Activated T-cell treated with anti-CD3 and anti-CD28 coated beads, Interleukin-2, amount 50 U/mL, for 24 hours (primary cell): ENCODE measurements at regions not wholly inside any gene's neighbourhood (a gene's known extent, or its start where the extent isn't known, plus 50 kb on each side); places are given as distances from the start of the nearest gene placed in this dataset.
"Not testable (repeated sequence)": the region's sequence is repeated elsewhere in the genome, so short reads cannot be mapped to it uniquely, and the experiment has no call there.

ENCODE experiments used
- DNase-seq: peaks from one replicate; pipeline ENCODE4 v3.0.0-alpha.2; 2020
- H3K27ac Mint-ChIP-seq: 2 replicates; pipeline ENCODE4 v1.8.0; 2020; ENCODE audit warnings: mild to moderate bottlenecking, mixed read lengths
- H3K27me3 Mint-ChIP-seq: 2 replicates; pipeline ENCODE4 v1.8.0; 2020; ENCODE audit warnings: mixed read lengths
- H3K36me3 Mint-ChIP-seq: 2 replicates; pipeline ENCODE4 v1.8.0; 2020; ENCODE audit warnings: low read depth, mixed read lengths
- H3K4me1 Mint-ChIP-seq: 2 replicates; pipeline ENCODE4 v1.8.0; 2020; ENCODE audit warnings: low read depth, mixed read lengths
- H3K4me3 Mint-ChIP-seq: 2 replicates; pipeline ENCODE4 v1.8.0; 2020; ENCODE audit warnings: mild to moderate bottlenecking, moderate library complexity, mixed read lengths
- H3K9me3 Mint-ChIP-seq: 2 replicates; pipeline ENCODE4 v1.8.0; 2020; ENCODE audit warnings: mixed read lengths

DNA sequence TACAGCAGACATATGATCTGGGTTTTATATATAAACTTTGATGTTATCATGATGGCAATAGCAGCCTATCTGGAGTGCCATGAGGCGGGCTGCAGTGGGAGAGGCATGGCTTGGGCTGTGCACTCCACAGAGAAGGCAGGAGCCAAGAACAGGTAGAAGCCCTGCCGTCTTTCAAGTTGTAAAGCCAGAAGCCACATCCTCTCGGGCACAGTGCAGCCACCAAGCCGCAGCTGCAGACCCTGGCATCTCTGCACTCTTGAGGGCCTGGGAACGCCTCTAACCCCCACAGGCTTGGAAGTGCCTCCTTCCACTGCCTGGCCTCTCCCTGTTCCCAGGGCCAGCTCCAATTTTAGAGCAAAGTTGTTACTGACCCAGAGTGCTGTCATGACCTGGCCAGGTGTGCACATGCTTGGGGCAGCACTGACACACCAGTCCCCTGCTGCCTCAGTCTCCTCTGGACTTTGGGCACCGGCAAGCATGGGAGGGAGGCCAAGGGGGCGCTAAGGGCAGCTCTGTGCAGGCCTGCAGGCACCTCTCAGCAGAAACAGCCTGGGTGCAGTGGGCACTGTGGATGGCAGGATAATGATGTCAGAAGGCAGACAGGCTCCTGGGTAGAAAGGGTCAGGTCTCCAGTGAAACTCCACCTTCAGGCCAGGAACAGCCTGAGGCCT, 1619.8 kb upstream of the PRMT6 start:
- DNase-seq: no peak
- Mint-ChIP-seq H3K36me3 (no peaks in the 10 kb centered on the region), H3K4me3 (no peak overlapping the region), H3K27me3 (no peaks in the 10 kb centered on the region), H3K9me3 (peaks cover 22% of the 10 kb centered on the region), H3K4me1 (no peaks in the 10 kb centered on the region), H3K27ac (no peak overlapping the region)

DNA sequence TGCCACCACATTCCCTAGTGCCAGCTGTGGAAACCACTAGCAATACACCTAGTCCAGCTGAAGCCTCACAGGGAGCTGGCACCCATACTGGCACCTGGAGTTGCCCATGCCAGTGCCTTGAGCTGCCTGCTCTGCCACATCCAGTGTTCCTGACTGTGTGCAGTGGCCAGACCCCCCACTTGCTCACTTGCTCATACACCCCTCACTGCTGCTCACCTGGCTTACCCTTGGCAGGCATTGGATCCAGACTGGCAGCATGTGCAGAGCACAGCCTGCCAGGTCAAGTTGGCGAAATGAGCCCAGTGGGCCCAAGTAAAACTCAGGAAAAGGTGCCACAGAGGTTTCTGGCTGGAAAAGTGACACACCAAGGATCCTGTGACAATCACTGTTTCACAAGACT, 1618.6 kb upstream of the PRMT6 start:
- Mint-ChIP-seq H3K4me1 (no peaks in the 10 kb centered on the region), H3K9me3 (peaks cover 22% of the 10 kb centered on the region), H3K27ac (no peak overlapping the region), H3K4me3 (no peak overlapping the region), H3K36me3 (no peaks in the 10 kb centered on the region), H3K27me3 (no peaks in the 10 kb centered on the region)
- no peak for DNase-seq

DNA sequence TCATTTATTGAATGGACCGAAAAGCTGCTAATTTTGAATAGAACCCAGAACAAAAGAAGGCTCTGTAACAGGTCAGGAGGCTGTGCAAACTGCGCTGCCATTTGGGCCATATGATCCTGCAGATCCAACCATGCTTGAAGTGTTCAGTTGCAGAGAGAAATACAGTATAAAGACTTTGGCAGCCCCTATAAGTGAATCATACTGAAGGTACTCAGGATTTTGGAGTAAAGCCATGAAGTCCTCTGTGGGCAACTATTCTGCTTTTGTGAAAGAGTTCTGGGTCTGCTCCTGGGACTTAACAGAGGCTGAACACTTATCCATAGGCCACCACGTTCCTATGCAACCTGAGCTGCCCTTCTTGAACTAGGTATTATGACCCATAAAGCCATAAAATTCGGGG, 1613.6 kb upstream of the PRMT6 start:
- no peak for DNase-seq
- Mint-ChIP-seq H3K4me3 (no peak overlapping the region), H3K27ac (no peak overlapping the region), H3K36me3 (no peaks in the 10 kb centered on the region), H3K27me3 (no peaks in the 10 kb centered on the region), H3K4me1 (no peaks in the 10 kb centered on the region), H3K9me3 (peaks cover 30% of the 10 kb centered on the region)

DNA sequence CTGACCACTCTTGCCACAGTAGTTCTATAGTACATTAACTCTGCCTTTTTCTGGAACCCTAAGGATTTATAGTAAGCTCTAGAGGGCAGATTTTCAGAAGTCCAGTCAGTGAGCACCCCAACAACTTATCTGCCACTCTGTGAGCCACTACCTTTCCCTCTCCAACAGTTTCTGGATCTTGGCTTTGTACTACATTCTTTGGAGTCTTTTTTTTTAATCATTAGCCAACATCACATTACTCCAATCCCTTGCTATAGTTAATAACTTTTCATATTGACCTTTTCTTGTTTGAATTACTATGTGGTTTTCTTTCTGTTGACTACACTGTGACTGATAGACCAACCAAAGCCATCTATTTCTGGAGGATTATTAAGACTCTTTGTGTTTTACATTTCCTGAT, 1596.7 kb upstream of the PRMT6 start:
- H3K4me3 Mint-ChIP-seq: no peak overlapping the region
- peaks cover 8% of the 10 kb centered on the region for H3K9me3 Mint-ChIP-seq
- H3K36me3 Mint-ChIP-seq: no peaks in the 10 kb centered on the region
- no peaks in the 10 kb centered on the region for H3K4me1 Mint-ChIP-seq
- no peak for DNase-seq
- H3K27me3 Mint-ChIP-seq: no peaks in the 10 kb centered on the region
- no peak overlapping the region for H3K27ac Mint-ChIP-seq

DNA sequence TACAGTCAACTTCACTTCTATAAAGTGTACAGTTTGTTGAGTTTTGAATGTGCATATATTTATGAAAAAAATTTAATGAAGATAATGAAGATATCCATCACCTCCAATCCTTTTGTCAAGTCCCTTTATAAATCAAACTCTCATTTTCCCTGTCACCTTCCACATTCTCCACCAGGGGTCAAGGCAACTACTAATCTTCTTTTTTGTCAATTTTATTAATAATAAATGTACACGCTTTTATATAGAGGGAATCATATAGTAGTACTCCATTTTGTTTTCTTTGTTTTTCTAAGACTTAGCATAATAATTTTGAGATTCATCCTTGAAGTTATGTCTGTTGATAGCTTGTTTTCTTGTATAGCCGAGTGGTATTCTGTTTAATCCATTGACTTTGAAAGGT, 1594.2 kb upstream of the PRMT6 start:
- Mint-ChIP-seq H3K9me3 (peaks cover 11% of the 10 kb centered on the region), H3K36me3 (no peaks in the 10 kb centered on the region), H3K27ac (no peak overlapping the region), H3K4me3 (no peak overlapping the region), H3K4me1 (no peaks in the 10 kb centered on the region), H3K27me3 (no peaks in the 10 kb centered on the region)
- DNase-seq: no peak

DNA sequence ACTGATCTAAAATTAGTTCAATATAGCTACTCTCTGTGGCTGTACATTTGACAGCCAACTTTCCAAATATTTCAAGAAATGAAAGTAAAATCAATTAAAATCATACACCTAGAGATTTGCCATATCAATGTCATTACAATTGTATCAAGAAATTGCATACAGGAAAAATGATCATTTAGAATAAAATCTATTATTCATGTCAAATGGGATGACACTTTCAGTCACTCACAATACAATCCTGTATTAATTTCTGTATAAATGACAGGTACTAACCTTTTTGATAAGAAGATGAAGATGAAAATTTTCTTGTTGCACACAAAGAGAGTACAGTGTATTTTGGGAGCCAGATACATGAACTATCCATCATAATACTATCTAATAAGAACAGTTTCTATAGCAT, 1588.9 kb upstream of the PRMT6 start:
- no peak overlapping the region for H3K27ac Mint-ChIP-seq
- no peak for DNase-seq
- H3K4me1 Mint-ChIP-seq: no peaks in the 10 kb centered on the region
- H3K36me3 Mint-ChIP-seq: no peaks in the 10 kb centered on the region
- no peak overlapping the region for H3K4me3 Mint-ChIP-seq
- no peaks in the 10 kb centered on the region for H3K27me3 Mint-ChIP-seq
- H3K9me3 Mint-ChIP-seq: peaks cover 13% of the 10 kb centered on the region

DNA sequence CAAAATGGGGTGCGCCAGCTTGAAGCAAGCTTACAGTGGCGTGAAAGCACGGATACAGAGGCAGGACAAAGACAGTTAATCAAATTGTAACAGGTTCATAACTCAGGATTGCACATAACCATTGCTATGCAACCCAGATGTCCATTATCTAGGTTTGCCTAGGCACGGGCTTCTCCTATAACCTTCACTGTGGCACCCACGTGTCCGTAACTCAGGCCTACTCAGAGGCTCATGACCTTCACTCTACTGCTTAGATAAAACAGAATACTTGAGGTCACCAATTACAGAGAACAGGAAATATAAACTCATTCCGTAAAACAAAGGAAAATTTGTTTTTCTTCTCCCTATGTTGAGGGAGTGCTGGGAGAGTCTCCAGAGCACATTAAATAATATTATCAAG, 1585.9 kb upstream of the PRMT6 start:
- not testable (repeated sequence) for H3K4me3 Mint-ChIP-seq, H3K27me3 Mint-ChIP-seq, H3K4me1 Mint-ChIP-seq, H3K36me3 Mint-ChIP-seq, DNase-seq, H3K27ac Mint-ChIP-seq
- H3K9me3 Mint-ChIP-seq: peaks cover 13% of the 10 kb centered on the region

DNA sequence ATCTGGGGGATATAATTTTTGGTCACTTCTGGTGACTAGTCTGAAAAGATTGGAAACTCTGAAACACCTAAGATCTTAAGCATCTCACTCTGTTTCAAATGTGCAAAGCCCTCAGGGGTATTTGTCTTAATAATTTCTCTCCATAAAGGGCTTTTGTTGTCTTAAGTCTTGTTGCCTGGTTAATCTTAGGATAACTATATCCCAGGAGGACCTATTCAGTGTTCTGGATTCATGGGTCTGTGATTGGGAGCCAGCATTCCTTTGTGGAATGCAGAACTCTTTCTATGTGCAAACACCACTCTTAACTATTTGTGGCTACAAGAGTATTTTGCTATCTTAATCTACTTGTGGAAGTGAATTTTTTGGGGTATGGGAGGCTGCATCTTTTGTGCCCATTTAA, 1573.0 kb upstream of the PRMT6 start:
- no peak for DNase-seq
- no peaks in the 10 kb centered on the region for H3K27me3 Mint-ChIP-seq
- H3K36me3 Mint-ChIP-seq: no peaks in the 10 kb centered on the region
- no peak overlapping the region for H3K4me3 Mint-ChIP-seq
- no peaks in the 10 kb centered on the region for H3K4me1 Mint-ChIP-seq
- peaks cover 19% of the 10 kb centered on the region for H3K9me3 Mint-ChIP-seq
- H3K27ac Mint-ChIP-seq: no peak overlapping the region

DNA sequence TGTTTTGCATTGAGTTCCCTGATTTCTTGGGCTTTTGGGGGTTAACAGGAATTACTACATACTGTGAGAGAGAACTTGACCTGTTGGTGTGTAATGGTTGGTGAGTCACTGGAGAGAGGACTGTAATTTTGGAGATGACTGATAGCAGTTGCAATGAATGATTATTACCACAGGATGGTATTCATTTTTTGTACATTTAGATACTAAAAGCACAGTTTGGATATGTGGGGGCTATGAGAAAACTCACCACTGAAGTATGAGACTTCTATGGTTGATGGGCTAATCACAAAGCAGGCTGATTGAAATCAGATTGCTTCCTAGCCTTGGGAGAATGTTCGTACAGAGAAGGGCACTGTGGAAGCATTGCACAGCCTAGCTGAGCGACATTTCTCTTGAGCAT, 1571.3 kb upstream of the PRMT6 start:
- Mint-ChIP-seq H3K27me3 (no peaks in the 10 kb centered on the region), H3K9me3 (peaks cover 26% of the 10 kb centered on the region), H3K4me3 (no peak overlapping the region), H3K27ac (no peak overlapping the region), H3K36me3 (no peaks in the 10 kb centered on the region), H3K4me1 (no peaks in the 10 kb centered on the region)
- no peak for DNase-seq

DNA sequence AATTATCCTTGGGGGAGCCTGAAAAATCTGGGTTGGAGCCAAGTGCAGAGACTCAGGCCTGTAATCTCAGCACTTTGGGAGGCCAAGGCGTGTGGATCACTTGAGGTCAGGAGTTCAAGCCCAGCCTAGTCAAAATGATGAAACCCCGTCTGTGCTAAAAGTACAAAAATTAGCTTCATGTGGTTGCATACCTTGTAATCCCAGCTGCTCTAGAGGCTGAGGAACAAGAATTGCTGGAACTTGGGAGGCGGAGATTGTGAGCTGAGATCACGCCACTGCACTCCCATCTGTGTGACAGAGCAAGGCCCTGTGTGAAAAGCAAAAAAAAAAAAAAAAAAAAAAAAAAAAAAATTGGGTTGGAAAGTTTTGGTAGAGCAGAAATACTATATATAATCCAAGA, 1563.6 kb upstream of the PRMT6 start:
- Mint-ChIP-seq H3K27ac (no peak overlapping the region), H3K27me3 (no peaks in the 10 kb centered on the region), H3K4me3 (no peak overlapping the region), H3K36me3 (no peaks in the 10 kb centered on the region), H3K9me3 (peaks cover 19% of the 10 kb centered on the region), H3K4me1 (no peaks in the 10 kb centered on the region)
- no peak for DNase-seq

DNA sequence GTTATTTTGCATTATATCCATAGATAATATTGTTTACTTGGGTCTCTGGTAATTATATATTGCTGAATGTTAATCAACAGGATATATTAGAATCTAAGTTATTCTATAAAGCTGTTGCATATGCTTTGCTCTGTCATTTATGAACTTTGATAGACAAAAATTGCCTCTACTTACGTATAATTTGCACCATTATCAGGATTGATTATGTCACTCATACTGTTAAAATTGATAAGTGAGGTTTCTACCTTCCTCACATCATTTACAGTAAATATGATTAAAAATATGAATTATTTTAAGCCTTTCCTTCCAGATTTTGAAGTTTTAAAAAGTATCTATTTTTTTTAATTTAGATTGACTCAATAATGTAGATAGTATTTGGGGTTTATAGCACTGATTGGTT, 1540.4 kb upstream of the PRMT6 start:
- H3K36me3 Mint-ChIP-seq: no peaks in the 10 kb centered on the region
- peaks cover 20% of the 10 kb centered on the region for H3K9me3 Mint-ChIP-seq
- H3K4me3 Mint-ChIP-seq: no peak overlapping the region
- no peaks in the 10 kb centered on the region for H3K4me1 Mint-ChIP-seq
- H3K27ac Mint-ChIP-seq: no peak overlapping the region
- H3K27me3 Mint-ChIP-seq: no peaks in the 10 kb centered on the region
- DNase-seq: no peak

DNA sequence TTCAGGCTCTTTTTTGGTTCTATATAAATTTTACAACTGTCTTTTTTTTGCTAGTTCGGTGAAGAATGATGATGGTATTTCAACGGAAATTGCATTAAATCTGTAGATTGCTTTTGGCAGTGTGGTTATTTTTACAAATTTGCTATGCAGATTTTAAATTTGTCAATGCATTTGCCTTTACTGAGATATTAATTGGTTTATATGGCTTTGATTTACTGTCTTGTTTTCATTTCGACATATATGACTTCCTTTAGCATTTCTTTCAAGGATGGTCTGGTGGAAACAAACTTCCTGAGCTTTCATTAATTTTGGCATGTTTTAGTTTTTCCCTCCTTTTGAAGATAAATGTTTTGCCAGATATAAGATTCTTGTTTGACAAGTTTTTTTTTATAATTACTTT, 1522.5 kb upstream of the PRMT6 start:
- Mint-ChIP-seq H3K4me3 (no peak overlapping the region), H3K9me3 (peaks cover 29% of the 10 kb centered on the region), H3K36me3 (no peaks in the 10 kb centered on the region), H3K27ac (no peak overlapping the region), H3K4me1 (no peaks in the 10 kb centered on the region), H3K27me3 (no peaks in the 10 kb centered on the region)
- no peak for DNase-seq

DNA sequence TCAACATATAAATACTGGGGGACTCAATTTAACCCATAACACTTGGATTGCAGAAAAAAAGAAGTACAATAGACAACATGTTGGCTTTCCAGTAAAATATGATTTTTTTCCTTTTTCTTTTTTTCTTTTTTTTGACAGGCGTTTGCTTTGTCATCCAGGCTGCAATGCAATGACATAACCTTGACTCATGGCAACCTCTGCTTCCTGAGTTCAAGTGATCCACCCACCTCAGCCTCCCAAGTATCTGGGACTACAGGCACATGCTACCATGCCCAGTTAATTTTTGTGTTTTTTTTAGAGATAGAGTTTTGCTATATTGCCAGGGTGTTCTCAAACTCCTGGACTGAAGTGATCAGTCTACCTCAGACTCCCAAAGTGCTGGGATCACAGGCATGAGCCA, 1512.0 kb upstream of the PRMT6 start:
- DNase-seq: no peak
- Mint-ChIP-seq H3K4me3 (no peak overlapping the region), H3K27ac (no peak overlapping the region), H3K27me3 (no peaks in the 10 kb centered on the region), H3K9me3 (peaks cover 18% of the 10 kb centered on the region), H3K36me3 (no peaks in the 10 kb centered on the region), H3K4me1 (no peaks in the 10 kb centered on the region)

DNA sequence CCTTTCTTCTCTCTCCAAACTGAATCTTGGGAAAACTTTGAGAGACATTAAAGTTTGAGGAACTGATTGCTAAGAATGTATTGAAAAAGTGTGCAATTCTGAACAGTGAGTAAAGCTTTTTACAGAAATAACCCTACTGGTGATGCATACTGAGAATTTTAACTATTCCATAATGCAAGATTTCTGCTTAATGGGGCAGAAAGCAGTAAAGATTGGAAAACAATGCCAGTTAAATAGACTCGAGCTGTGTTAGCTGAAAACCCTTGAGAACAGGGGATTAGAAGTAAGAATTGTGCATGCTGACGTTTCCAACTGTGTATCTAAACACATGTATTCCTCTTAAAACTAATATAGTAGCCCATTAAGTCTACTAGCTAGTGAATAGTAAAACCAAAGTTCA, 1500.2 kb upstream of the PRMT6 start:
- no peaks in the 10 kb centered on the region for H3K4me1 Mint-ChIP-seq
- H3K4me3 Mint-ChIP-seq: no peak overlapping the region
- H3K9me3 Mint-ChIP-seq: peaks cover 6% of the 10 kb centered on the region
- DNase-seq: no peak
- H3K27me3 Mint-ChIP-seq: no peaks in the 10 kb centered on the region
- H3K36me3 Mint-ChIP-seq: no peaks in the 10 kb centered on the region
- no peak overlapping the region for H3K27ac Mint-ChIP-seq

DNA sequence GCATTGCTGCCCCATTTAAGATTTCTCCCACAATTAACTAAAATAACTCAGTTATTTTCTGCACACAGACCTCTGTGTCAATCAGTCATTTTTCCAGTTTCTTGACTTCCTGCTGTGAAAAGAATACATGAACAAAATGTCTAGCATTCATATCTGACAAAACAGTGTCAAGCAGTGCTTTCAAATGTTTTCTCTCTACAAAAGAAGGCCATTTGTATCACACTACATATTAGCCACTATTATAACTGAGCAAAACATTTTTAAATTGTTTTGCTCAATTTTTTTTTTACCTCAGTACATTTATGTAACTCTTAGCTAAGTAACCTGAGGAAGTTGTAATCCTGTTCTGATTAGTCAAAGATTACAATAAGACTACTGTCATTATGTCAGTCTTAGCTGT, 1498.5 kb upstream of the PRMT6 start:
- no peaks in the 10 kb centered on the region for H3K36me3 Mint-ChIP-seq
- no peak for DNase-seq
- H3K9me3 Mint-ChIP-seq: peaks cover 7% of the 10 kb centered on the region
- H3K27ac Mint-ChIP-seq: no peak overlapping the region
- no peaks in the 10 kb centered on the region for H3K27me3 Mint-ChIP-seq
- no peaks in the 10 kb centered on the region for H3K4me1 Mint-ChIP-seq
- H3K4me3 Mint-ChIP-seq: no peak overlapping the region

DNA sequence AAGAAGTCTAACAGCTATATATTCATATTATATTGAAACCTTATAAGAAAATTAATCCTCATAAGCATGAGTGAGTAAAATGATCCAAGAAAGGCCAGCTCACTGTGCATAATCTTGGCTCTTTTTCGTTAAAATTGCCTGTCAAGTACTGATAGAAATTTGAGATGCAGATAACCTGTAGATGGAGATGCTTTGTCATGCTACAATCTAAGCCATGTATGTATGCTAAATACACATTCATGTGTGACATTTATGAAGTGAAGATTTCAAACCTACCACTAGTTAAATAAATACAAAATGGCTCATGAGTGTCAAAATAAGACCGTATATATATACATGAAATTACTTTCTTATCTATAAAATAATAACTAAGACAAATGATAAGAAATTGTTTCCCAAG, 1491.5 kb upstream of the PRMT6 start:
- Mint-ChIP-seq H3K9me3 (peaks cover 5% of the 10 kb centered on the region), H3K4me3 (no peak overlapping the region), H3K4me1 (no peaks in the 10 kb centered on the region), H3K27ac (no peak overlapping the region), H3K27me3 (no peaks in the 10 kb centered on the region), H3K36me3 (no peaks in the 10 kb centered on the region)
- no peak for DNase-seq
